GM12865 (cell line): ENCODE measurements at regions not wholly inside any gene's neighbourhood (a gene's known extent, or its start where the extent isn't known, plus 50 kb on each side); places are given as distances from the start of the nearest gene placed in this dataset.

Experiments
- DNase-seq: peaks from one replicate; pipeline ENCODE4 v3.0.0; 2010; ENCODE audit warnings: low read depth
- H3K4me3 ChIP-seq: 2 replicates; pipeline ENCODE4 v1.5.1; 2011; ENCODE audit warnings: mild to moderate bottlenecking, low read depth, low read length, control low read depth
- TF ChIP-seq, protein P1 (sequence below): IDR thresholded peaks from 2 replicates; pipeline ENCODE4 v1.5.1; 2011; ENCODE audit warnings: low read length, control low read depth, low read depth, inconsistent platforms; ENCODE audit not compliant: insufficient read depth; ENCODE audit errors: missing control alignments

DNA sequence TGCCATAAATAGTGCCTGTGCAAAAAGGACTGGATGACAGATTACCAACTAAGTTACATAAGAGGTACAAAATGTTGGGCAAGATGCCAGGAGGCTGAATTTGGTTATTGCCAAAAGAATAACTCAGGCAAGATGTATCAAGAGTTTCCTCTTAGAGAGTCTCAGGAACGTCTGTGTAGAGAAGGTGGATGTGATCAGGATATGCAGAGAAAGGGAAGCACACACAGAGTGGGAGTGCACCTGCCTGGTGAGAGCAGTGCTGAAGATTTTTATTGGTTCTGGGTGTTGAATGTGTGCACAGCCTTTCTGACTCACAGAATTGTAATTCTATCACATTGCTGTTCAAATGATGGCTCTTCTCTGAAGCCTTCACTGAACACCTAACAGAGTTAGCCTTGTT is 156.8 kb upstream of the HS3ST1 start:
- H3K4me3 ChIP-seq: no peak overlapping the region
- no peak for DNase-seq
- TF ChIP-seq, protein P1, sequence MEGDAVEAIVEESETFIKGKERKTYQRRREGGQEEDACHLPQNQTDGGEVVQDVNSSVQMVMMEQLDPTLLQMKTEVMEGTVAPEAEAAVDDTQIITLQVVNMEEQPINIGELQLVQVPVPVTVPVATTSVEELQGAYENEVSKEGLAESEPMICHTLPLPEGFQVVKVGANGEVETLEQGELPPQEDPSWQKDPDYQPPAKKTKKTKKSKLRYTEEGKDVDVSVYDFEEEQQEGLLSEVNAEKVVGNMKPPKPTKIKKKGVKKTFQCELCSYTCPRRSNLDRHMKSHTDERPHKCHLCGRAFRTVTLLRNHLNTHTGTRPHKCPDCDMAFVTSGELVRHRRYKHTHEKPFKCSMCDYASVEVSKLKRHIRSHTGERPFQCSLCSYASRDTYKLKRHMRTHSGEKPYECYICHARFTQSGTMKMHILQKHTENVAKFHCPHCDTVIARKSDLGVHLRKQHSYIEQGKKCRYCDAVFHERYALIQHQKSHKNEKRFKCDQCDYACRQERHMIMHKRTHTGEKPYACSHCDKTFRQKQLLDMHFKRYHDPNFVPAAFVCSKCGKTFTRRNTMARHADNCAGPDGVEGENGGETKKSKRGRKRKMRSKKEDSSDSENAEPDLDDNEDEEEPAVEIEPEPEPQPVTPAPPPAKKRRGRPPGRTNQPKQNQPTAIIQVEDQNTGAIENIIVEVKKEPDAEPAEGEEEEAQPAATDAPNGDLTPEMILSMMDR: no peak

DNA sequence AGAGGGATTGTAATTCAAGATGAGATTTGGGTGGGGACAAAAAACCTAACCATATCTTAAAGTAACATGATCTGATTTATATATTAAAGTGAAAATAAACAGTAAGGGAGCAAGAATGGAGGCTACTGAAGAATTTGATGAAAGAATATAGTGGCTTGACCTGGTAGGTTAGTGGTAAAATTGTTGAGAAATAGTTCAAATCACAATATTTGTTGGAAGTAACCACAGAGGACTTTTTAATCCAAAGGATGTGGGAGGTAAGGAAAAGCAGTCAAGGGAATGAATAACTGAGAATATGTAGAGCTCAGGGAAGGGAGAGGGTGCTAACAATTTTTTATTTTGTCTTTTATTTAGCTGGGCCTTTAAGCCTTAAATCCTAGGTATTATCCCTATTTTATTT is 139.8 kb upstream of the HS3ST1 start:
- TF ChIP-seq, protein P1: no peak
- DNase-seq: no peak
- H3K4me3 ChIP-seq: no peak overlapping the region

DNA sequence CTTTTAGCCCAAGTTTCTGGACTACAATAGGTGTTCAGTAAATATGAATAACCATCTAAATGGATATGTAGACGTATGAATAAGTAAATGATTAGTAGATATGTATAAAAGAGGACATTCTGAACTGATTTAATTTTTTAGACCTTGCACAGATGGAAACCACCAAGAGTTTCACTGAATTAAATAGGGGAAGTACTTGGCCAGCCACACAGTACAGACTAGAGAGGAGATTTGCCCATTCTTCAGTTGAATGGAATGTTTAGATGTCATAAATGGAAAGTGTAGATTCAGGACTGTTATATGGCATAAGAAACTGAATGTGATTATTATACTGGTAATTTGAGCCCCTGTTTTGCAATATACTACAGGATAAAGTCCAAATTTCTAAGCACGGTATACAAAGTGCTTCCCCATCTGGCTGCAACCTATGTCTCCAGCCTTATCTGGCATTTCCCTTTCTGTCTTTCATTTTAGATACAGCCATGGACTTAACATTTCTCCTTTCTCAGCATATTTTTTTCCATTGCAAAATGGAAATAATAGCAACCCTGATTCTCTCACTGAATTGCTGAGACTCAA is 137.8 kb upstream of the HS3ST1 start:
- no peak overlapping the region for H3K4me3 ChIP-seq
- TF ChIP-seq, protein P1: no peak
- DNase-seq: no peak

DNA sequence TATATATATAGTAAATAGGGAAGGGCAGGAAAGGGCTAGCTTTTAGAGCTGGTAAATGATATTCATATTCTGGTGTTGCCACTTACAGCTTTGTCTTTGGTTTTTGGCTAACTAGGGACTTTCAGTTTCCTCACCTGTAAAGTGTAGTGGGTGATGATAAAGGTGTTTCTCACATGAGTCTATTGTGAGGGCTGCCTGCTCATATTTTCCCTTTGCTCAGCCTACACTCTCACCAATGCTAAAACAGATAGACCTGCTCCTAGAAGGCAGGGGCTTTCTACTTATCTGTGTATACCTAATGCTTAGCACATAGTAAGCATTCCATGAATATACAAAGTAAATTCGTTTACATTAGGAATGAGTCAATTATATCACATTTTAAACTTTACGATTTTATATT is 137.2 kb upstream of the HS3ST1 start:
- TF ChIP-seq, protein P1: no peak
- no peak overlapping the region for H3K4me3 ChIP-seq
- no peak for DNase-seq

DNA sequence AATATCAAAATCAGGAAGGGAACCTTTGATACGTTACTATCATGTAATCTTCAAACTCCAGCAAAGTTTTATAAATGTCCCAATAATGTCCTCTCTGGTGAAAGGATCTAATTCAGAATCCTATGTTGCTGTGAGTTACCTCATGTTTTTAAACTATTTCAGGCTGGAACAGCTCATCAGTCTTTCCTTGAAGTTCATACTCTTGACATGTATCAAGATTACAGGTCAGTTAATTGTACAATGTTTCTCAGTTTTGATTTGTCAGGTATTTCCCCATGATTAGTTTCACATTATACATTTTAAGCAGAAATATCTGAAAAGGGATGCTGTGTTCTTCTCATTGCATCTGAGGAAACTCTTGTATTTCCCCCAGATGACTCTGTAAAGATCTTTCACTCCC is 136.5 kb upstream of the HS3ST1 start:
- no peak for DNase-seq
- H3K4me3 ChIP-seq: no peak overlapping the region
- TF ChIP-seq, protein P1: no peak

DNA sequence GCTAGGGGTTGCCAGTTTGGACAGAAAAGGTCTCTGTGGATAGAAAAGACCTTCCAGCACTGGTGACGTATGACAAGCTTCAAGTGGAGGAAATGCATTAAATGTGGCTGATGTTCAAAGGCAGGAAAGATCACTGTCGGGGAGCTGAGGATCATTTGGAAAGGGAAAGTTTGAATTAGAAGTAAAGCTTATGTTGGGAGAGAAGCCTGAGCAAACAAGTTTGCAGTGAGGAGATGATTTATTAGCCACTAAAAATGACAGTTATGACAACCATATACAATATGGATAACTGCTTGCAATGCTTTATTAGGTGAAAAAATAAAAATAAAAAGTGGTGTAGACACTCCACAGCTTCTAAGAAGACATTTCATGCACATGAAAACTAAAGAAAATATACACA is 135.3 kb upstream of the HS3ST1 start:
- H3K4me3 ChIP-seq: no peak overlapping the region
- no peak for DNase-seq
- TF ChIP-seq, protein P1: no peak

DNA sequence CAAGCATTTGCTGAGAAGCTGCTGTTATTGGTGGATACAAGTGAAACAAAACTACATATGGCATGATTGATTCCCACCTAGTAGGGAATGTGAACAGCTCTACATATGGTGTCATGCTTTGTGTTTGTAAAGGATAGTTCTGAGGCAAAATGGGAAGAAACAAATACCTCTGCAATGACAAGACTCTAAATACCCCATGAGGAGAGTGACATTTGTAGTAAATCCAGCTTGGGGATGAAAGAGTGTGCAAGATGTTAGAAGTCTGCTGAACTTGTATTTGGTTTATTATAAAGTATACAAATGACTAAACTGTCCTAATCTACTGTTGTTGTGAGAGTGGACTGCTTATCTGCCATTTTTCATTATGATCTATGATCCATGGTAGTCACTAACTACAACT is 120.8 kb upstream of the HS3ST1 start:
- no peak overlapping the region for H3K4me3 ChIP-seq
- no peak for DNase-seq
- TF ChIP-seq, protein P1: no peak
